ENCODE measurements at regions not wholly inside any gene's neighbourhood (a gene's known extent, or its start where the extent isn't known, plus 50 kb on each side); places are given as distances from the start of the nearest gene placed in this dataset.

DNA sequence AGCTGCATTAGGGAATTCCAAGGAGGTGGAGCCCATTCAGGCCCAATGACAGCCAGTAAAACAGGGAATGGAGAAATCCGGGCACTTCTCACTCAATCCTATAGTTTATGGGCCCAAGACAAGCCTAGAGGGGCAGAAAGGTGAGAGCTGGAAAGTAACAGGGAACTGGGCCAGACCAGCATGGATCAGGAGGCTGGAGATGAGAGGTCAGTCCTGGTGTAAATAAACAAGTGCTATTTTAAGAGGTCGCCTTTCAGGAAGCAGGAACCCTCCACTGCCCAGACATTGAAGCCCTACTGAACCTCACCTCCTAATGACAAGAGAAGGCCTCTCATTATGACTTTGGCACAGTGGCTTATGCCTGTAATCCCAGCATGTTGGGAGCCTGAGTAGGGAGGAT, 57.2 kb upstream of the TGM3 start:
- TF ChIP-seq, protein P1, sequence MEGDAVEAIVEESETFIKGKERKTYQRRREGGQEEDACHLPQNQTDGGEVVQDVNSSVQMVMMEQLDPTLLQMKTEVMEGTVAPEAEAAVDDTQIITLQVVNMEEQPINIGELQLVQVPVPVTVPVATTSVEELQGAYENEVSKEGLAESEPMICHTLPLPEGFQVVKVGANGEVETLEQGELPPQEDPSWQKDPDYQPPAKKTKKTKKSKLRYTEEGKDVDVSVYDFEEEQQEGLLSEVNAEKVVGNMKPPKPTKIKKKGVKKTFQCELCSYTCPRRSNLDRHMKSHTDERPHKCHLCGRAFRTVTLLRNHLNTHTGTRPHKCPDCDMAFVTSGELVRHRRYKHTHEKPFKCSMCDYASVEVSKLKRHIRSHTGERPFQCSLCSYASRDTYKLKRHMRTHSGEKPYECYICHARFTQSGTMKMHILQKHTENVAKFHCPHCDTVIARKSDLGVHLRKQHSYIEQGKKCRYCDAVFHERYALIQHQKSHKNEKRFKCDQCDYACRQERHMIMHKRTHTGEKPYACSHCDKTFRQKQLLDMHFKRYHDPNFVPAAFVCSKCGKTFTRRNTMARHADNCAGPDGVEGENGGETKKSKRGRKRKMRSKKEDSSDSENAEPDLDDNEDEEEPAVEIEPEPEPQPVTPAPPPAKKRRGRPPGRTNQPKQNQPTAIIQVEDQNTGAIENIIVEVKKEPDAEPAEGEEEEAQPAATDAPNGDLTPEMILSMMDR (IDR thresholded peaks at IDR 0.05; ENCODE audit: low read length) = no peak
- TF ChIP-seq EZH2 (IDR thresholded peaks at IDR 0.05; ENCODE audit: borderline replicate concordance, low read length) = no peak
